Panc1 (cell line): ENCODE measurements at regions not wholly inside any gene's neighbourhood (a gene's known extent, or its start where the extent isn't known, plus 50 kb on each side); places are given as distances from the start of the nearest gene placed in this dataset.

Experiments used
- ATAC-seq: fragments of 200-7000 bp; cut with Tn5 transposase; 2 replicates; pipeline ENCODE4 v1.9.1; 2020; ENCODE audit warnings: mild to moderate bottlenecking, moderate library complexity
- BruUV-seq: library from RNA; stranded (reverse); fragments of 400-500 nt; replicated peaks from 2 replicates; lab custom pipeline; 2021; lab: Mats Ljungman, UMichigan
- CTCF ChIA-PET: fragments of 300-600 bp; sonication (Branson Sonifier 250); formaldehyde crosslinking; loops from one replicate; lab custom pipeline; 2022; ENCODE audit warnings: antibody characterized with exemption; lab: Charles Lee
- POLR2A ChIA-PET: fragments of 300-600 bp; sonication (Branson Sonifier 250); formaldehyde crosslinking; loops from one replicate; lab custom pipeline; 2022; ENCODE audit warnings: antibody characterized with exemption; lab: Charles Lee
- DNase-seq: peaks from one replicate; pipeline ENCODE4 v3.0.0-alpha.2; 2010; ENCODE audit warnings: low read depth, low spot score
- H3K27ac ChIP-seq: 2 replicates; pipeline ENCODE4 v1.5.1; 2011; ENCODE audit warnings: mild to moderate bottlenecking, low read length, inconsistent platforms
- H3K27me3 ChIP-seq: fragments of 200-500 bp; sonication (Bioruptor generic); 2 replicates; pipeline ENCODE4 v1.6.0; 2014; ENCODE audit warnings: low read length, inconsistent platforms; ENCODE audit not compliant: control insufficient read depth, insufficient read depth
- H3K36me3 ChIP-seq: fragments of 200-500 bp; sonication (Bioruptor generic); 2 replicates; pipeline ENCODE4 v1.5.1; 2014; ENCODE audit warnings: inconsistent platforms, mild to moderate bottlenecking, low read length, moderate library complexity; ENCODE audit not compliant: control insufficient read depth, insufficient read depth
- H3K4me1 ChIP-seq: 2 replicates; pipeline ENCODE4 v1.5.1; 2011; ENCODE audit warnings: inconsistent platforms, mild to moderate bottlenecking, low read length, moderate library complexity; ENCODE audit not compliant: control insufficient read depth, insufficient read depth
- H3K4me3 ChIP-seq, 2 experiments: 2 replicates each; pipeline ENCODE4 v1.5.1; 2011 to 2012; ENCODE audit warnings: low read depth in 2 of 2, low read length in 2 of 2, mild to moderate bottlenecking in 2 of 2, inconsistent platforms in 1 of 2, moderate library complexity in 1 of 2
- H3K9me3 ChIP-seq: fragments of 200-500 bp; sonication (Bioruptor generic); 2 replicates; pipeline ENCODE4 v1.5.1; 2014; ENCODE audit warnings: low read depth, mild to moderate bottlenecking, inconsistent platforms, low read length, moderate library complexity; ENCODE audit not compliant: control insufficient read depth, insufficient read depth
- POLR2AphosphoS5 ChIP-seq: IDR thresholded peaks from 2 replicates; pipeline ENCODE4 v1.6.1; 2012; ENCODE audit warnings: mild to moderate bottlenecking, low read depth, low read length, moderate library complexity
- SIN3A ChIP-seq: IDR thresholded peaks from 2 replicates; pipeline ENCODE4 v1.6.1; 2012; ENCODE audit warnings: low read depth, mild to moderate bottlenecking, low read length, moderate library complexity, borderline replicate concordance; ENCODE audit not compliant: insufficient read depth
- TCF7L2 ChIP-seq: IDR thresholded peaks from 2 replicates; pipeline ENCODE4 v1.6.1; 2011; ENCODE audit warnings: mild to moderate bottlenecking, low read depth, low read length, inconsistent platforms
- in situ Hi-C: cut with HindIII; loops from 2 replicates; pipeline ENCODE4 v1.10.0; 2016; ENCODE audit warnings: low sequenced_read_pairs, low pct_unique_long_range_greater_than_20kb
- intact Hi-C: fragments of 100-400 bp; cut with micrococcal nuclease; formaldehyde crosslinking; loops from one replicate; pipeline ENCODE4 v1.10.0; 2022; ENCODE audit not compliant: unreplicated experiment
- TF ChIP-seq, protein P1 (sequence below): fragments of 450-650 bp; IDR thresholded peaks from 2 replicates; pipeline ENCODE4 v1.5.1; 2017; ENCODE audit warnings: mild to moderate bottlenecking
- TF ChIP-seq, protein P2 (sequence below), 2 experiments: IDR thresholded peaks; 2 replicates each; pipeline ENCODE4 v1.6.1; 2011 to 2012; ENCODE audit warnings: low read depth in 2 of 2, control low read depth in 1 of 2, low read length in 1 of 2, mild to moderate bottlenecking in 1 of 2, moderate library complexity in 1 of 2; ENCODE audit not compliant: insufficient read depth in 1 of 2

DNA sequence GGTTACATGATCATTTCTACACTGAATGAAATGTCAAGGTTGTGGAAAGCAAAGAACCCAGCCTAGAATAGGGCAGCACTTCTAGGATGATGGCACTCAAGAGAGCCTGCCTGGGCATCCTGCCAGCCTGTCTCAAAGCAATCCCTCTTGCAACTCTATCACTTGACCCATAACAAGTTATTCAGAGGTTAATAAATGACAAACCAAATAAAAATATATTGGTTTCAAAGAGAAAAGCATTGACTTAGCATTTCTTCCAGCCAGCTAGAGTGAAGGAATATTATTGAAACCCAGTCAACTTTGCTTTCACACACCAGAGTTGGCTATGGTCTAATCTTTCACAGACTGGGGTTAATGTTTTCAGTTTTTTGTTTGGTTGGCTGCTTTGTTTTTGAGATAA is 214.6 kb upstream of the UBE2E2 start:
- ChIA-PET POLR2A (no interaction called here), CTCF (no interaction called here)
- no TSS peak for BruUV-seq
- H3K27me3 ChIP-seq, result no peaks in the 10 kb centered on the region
- H3K27ac ChIP-seq, result no peak overlapping the region
- no peak overlapping the region for H3K4me3 ChIP-seq
- intact Hi-C loops (no loop called here), in situ Hi-C loops (no loop called here)
- TF ChIP-seq POLR2AphosphoS5 (no peak), SIN3A (no peak), TCF7L2 (no peak)
- TF ChIP-seq, protein P1, sequence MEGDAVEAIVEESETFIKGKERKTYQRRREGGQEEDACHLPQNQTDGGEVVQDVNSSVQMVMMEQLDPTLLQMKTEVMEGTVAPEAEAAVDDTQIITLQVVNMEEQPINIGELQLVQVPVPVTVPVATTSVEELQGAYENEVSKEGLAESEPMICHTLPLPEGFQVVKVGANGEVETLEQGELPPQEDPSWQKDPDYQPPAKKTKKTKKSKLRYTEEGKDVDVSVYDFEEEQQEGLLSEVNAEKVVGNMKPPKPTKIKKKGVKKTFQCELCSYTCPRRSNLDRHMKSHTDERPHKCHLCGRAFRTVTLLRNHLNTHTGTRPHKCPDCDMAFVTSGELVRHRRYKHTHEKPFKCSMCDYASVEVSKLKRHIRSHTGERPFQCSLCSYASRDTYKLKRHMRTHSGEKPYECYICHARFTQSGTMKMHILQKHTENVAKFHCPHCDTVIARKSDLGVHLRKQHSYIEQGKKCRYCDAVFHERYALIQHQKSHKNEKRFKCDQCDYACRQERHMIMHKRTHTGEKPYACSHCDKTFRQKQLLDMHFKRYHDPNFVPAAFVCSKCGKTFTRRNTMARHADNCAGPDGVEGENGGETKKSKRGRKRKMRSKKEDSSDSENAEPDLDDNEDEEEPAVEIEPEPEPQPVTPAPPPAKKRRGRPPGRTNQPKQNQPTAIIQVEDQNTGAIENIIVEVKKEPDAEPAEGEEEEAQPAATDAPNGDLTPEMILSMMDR, result no peak
- TF ChIP-seq, protein P2, sequence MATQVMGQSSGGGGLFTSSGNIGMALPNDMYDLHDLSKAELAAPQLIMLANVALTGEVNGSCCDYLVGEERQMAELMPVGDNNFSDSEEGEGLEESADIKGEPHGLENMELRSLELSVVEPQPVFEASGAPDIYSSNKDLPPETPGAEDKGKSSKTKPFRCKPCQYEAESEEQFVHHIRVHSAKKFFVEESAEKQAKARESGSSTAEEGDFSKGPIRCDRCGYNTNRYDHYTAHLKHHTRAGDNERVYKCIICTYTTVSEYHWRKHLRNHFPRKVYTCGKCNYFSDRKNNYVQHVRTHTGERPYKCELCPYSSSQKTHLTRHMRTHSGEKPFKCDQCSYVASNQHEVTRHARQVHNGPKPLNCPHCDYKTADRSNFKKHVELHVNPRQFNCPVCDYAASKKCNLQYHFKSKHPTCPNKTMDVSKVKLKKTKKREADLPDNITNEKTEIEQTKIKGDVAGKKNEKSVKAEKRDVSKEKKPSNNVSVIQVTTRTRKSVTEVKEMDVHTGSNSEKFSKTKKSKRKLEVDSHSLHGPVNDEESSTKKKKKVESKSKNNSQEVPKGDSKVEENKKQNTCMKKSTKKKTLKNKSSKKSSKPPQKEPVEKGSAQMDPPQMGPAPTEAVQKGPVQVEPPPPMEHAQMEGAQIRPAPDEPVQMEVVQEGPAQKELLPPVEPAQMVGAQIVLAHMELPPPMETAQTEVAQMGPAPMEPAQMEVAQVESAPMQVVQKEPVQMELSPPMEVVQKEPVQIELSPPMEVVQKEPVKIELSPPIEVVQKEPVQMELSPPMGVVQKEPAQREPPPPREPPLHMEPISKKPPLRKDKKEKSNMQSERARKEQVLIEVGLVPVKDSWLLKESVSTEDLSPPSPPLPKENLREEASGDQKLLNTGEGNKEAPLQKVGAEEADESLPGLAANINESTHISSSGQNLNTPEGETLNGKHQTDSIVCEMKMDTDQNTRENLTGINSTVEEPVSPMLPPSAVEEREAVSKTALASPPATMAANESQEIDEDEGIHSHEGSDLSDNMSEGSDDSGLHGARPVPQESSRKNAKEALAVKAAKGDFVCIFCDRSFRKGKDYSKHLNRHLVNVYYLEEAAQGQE (IDR thresholded peaks at IDR 0.05; ENCODE audit: insufficient read depth in 1 of 2, low read depth in 2 of 2, low read length in 1 of 2), result no peak
- H3K9me3 ChIP-seq, result no peaks in the 10 kb centered on the region
- ATAC-seq (no peak), DNase-seq (no peak)
- no peaks in the 10 kb centered on the region for H3K36me3 ChIP-seq
- no peaks in the 10 kb centered on the region for H3K4me1 ChIP-seq

GRCh38 chr3:22989716-22990115 is 213.4 kb upstream of the UBE2E2 start:
- in situ Hi-C loops (no loop called here), intact Hi-C loops (no loop called here)
- ChIA-PET CTCF (no interaction called here), POLR2A (no interaction called here)
- H3K27me3 ChIP-seq, result no peaks in the 10 kb centered on the region
- no peak for DNase-seq
- ATAC-seq, result no peak
- no peaks in the 10 kb centered on the region for H3K36me3 ChIP-seq
- no peaks in the 10 kb centered on the region for H3K4me1 ChIP-seq
- no peak for TF ChIP-seq TCF7L2
- TF ChIP-seq, protein P1, result no peak
- TF ChIP-seq POLR2AphosphoS5, result no peak
- no peak for TF ChIP-seq SIN3A
- TF ChIP-seq, protein P2 (IDR thresholded peaks at IDR 0.05; ENCODE audit: insufficient read depth in 1 of 2, low read depth in 2 of 2, low read length in 1 of 2), result no peak
- H3K27ac ChIP-seq, result no peak overlapping the region
- H3K4me3 ChIP-seq, result no peak overlapping the region
- BruUV-seq, result no TSS peak
- H3K9me3 ChIP-seq, result no peaks in the 10 kb centered on the region
